ENCODE measurements at regions not wholly inside any gene's neighbourhood (a gene's known extent, or its start where the extent isn't known, plus 50 kb on each side); places are given as distances from the start of the nearest gene placed in this dataset.
"Not testable (repeated sequence)": the region's sequence is repeated elsewhere in the genome, so short reads cannot be mapped to it uniquely, and the experiment has no call there.

GRCh38 chr6:21791581-21791980, 198.0 kb downstream of the SOX4 start:
- TF ChIP-seq, protein P1, sequence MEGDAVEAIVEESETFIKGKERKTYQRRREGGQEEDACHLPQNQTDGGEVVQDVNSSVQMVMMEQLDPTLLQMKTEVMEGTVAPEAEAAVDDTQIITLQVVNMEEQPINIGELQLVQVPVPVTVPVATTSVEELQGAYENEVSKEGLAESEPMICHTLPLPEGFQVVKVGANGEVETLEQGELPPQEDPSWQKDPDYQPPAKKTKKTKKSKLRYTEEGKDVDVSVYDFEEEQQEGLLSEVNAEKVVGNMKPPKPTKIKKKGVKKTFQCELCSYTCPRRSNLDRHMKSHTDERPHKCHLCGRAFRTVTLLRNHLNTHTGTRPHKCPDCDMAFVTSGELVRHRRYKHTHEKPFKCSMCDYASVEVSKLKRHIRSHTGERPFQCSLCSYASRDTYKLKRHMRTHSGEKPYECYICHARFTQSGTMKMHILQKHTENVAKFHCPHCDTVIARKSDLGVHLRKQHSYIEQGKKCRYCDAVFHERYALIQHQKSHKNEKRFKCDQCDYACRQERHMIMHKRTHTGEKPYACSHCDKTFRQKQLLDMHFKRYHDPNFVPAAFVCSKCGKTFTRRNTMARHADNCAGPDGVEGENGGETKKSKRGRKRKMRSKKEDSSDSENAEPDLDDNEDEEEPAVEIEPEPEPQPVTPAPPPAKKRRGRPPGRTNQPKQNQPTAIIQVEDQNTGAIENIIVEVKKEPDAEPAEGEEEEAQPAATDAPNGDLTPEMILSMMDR (IDR thresholded peaks at IDR 0.05; ENCODE audit: unreplicated experiment) = no peak
- H3K27ac Mint-ChIP-seq = peak overlapping the region; percentile 24
- H3K9me3 Mint-ChIP-seq (ENCODE audit: low read depth) = peaks cover 2% of the 10 kb centered on the region
- no peak for DNase-seq (ENCODE audit: low spot score, unreplicated experiment)
- peaks cover 24% of the 10 kb centered on the region for H3K36me3 Mint-ChIP-seq (ENCODE audit: insufficient read depth)
- H3K4me1 Mint-ChIP-seq (ENCODE audit: low read depth) = peaks cover 1% of the 10 kb centered on the region
- no peaks in the 10 kb centered on the region for H3K27me3 Mint-ChIP-seq
- H3K4me3 Mint-ChIP-seq (ENCODE audit: low read depth) = no peak overlapping the region

DNA sequence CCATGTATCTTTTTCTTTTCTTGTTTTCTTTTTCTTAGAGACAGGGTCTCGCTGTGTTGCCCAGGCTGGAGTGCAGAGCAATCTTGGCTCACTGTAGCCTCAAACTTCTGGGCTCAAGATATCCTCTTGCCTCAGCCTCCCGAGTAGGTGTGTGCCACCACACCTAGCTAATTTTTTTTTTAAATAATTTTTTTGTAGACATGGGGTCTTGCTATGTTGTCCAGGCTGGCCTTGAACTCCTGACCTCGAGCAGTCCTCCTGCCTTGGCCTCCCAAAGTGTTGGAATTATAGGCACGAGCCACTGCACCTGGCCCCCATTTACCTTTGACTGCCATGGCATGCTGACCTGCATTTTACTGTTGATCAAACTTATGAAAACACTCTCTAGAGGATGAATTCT, 198.6 kb downstream of the SOX4 start:
- Mint-ChIP-seq H3K9me3 (ENCODE audit: low read depth) (peaks cover 2% of the 10 kb centered on the region), H3K27me3 (no peaks in the 10 kb centered on the region), H3K27ac (no peak overlapping the region), H3K4me1 (ENCODE audit: low read depth) (peaks cover 1% of the 10 kb centered on the region), H3K4me3 (ENCODE audit: low read depth) (no peak overlapping the region), H3K36me3 (ENCODE audit: insufficient read depth) (peaks cover 24% of the 10 kb centered on the region)
- TF ChIP-seq, protein P1 (IDR thresholded peaks at IDR 0.05; ENCODE audit: unreplicated experiment) = no peak
- no peak for DNase-seq (ENCODE audit: low spot score, unreplicated experiment)

- not testable (repeated sequence) for DNase-seq (ENCODE audit: low spot score, unreplicated experiment); H3K27ac Mint-ChIP-seq; H3K9me3 Mint-ChIP-seq (ENCODE audit: low read depth); H3K27me3 Mint-ChIP-seq; H3K4me3 Mint-ChIP-seq (ENCODE audit: low read depth)
- Mint-ChIP-seq H3K4me1 (ENCODE audit: low read depth) (peaks cover 19% of the 10 kb centered on the region), H3K36me3 (ENCODE audit: insufficient read depth) (peaks cover 16% of the 10 kb centered on the region)
Observed at GRCh38 chr6:21796979-21797378, 203.4 kb downstream of the SOX4 start.

GRCh38 chr6:21798468-21798867, 204.9 kb downstream of the SOX4 start:
- Mint-ChIP-seq H3K4me1 (ENCODE audit: low read depth) (peaks cover 22% of the 10 kb centered on the region), H3K27me3 (no peaks in the 10 kb centered on the region), H3K9me3 (ENCODE audit: low read depth) (peaks cover 2% of the 10 kb centered on the region), H3K27ac (peak overlapping the region; percentile 76), H3K4me3 (ENCODE audit: low read depth) (no peak overlapping the region), H3K36me3 (ENCODE audit: insufficient read depth) (peaks cover 19% of the 10 kb centered on the region)
- no peak for DNase-seq (ENCODE audit: low spot score, unreplicated experiment)
- TF ChIP-seq, protein P1 (IDR thresholded peaks at IDR 0.05; ENCODE audit: unreplicated experiment) = no peak

- Mint-ChIP-seq H3K9me3 (ENCODE audit: low read depth) (peaks cover 2% of the 10 kb centered on the region), H3K4me1 (ENCODE audit: low read depth) (peaks cover 22% of the 10 kb centered on the region), H3K27me3 (no peaks in the 10 kb centered on the region), H3K27ac (peak overlapping the region; percentile 82), H3K4me3 (ENCODE audit: low read depth) (no peak overlapping the region), H3K36me3 (ENCODE audit: insufficient read depth) (peaks cover 23% of the 10 kb centered on the region)
- TF ChIP-seq, protein P1 (IDR thresholded peaks at IDR 0.05; ENCODE audit: unreplicated experiment) = no peak
- no peak for DNase-seq (ENCODE audit: low spot score, unreplicated experiment)
Observed at GRCh38 chr6:21800330-21800729, 206.8 kb downstream of the SOX4 start.

DNA sequence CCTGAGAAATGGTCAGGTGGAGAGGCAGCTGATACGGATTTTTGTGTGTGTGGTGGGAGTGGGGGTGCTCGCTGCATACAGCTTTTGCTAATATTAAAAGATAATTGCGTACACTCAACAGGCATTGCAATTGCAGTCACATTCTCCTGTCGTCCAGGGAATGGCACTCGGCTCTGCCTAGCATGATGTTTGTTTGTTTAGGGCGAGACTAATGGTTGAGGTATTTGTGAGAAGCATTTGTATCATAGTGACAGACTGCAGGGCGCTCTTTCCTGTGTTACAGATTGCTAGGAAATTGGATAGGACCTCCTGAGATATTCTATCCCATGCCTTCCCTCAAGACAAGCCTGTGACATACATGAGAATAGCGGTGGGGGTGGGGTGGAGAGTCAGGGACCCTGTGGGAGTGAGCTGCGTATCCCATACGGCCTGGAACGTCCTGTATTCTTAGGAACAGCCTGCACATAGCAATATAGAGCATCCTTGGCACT, 207.4 kb downstream of the SOX4 start:
- TF ChIP-seq, protein P1 (IDR thresholded peaks at IDR 0.05; ENCODE audit: unreplicated experiment) = no peak
- Mint-ChIP-seq H3K36me3 (ENCODE audit: insufficient read depth) (peaks cover 22% of the 10 kb centered on the region), H3K4me1 (ENCODE audit: low read depth) (peaks cover 22% of the 10 kb centered on the region), H3K27ac (peak overlapping the region; percentile 94), H3K4me3 (ENCODE audit: low read depth) (peak overlapping the region; percentile 42), H3K27me3 (no peaks in the 10 kb centered on the region), H3K9me3 (ENCODE audit: low read depth) (peaks cover 2% of the 10 kb centered on the region)
- DNase-seq (ENCODE audit: low spot score, unreplicated experiment) = no peak
